ENCODE measurements at regions not wholly inside any gene's neighbourhood (a gene's known extent, or its start where the extent isn't known, plus 50 kb on each side); places are given as distances from the start of the nearest gene placed in this dataset.

GRCh38 chr5:3032513-3032912 lies 281.0 kb upstream of the IRX2 start:
- DNase-seq = no peak

DNA sequence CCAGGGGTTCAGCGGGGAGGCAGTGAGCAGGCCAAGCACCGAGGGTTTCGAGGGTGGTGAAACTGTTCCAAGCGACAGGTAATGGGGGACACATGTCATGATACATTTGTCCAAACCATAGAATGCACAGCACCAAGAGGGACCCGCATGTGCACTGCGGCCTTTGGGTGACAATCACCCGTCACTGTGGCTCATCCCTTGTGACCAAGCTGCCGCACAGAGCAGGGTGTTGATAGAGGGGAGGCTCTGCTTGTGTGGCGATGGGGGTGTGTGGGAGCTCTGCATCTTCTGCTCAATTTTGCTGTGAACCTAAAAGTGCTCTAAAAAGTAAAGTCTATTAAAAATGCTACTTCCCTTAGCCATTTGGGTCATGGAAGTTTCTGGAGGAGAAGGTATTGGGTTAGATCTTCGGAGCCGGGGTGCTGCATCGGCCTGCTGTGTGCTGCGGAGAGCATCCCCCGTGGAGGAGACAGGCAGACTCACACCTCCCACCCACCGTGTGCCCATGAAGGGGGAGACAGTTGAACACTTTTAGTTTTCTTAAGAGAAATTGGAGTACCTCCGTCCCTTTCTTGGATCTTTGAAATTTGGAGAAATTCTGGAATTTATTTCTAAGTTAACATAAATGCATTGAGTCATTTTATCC lies 280.4 kb upstream of the IRX2 start:
- DNase-seq = no peak

DNA sequence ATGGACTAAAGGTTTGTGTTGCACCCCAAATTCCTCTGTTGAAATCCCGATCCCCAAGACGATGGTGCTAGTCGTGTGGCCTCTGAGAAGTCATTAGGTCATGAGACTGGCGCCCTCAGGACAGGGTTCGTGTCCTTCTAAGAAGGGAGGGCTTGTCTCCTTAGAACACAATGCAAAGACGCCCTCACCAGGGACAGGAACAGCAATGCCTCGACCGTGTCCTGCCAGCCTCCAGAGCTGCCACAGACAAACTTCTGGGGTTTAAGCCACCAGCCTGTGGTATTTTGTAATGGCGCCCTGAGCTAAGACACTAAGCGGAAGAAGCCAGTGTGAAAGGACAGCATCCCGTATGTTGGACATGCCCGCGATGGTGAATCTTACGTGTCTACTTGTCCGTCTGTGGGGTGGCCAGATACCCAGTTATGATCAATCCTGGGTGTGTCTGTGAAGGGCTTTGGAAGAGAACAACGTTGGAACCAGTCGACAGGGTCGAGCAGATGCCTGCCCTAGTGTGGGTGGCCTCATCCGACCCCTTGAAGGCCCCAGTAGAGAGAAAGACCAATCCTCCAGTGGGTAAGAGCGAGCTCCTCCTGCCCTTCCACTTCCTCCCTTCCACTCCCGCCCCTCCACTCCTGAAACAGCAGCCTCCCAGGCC lies 279.2 kb upstream of the IRX2 start:
- no peak for DNase-seq

DNA sequence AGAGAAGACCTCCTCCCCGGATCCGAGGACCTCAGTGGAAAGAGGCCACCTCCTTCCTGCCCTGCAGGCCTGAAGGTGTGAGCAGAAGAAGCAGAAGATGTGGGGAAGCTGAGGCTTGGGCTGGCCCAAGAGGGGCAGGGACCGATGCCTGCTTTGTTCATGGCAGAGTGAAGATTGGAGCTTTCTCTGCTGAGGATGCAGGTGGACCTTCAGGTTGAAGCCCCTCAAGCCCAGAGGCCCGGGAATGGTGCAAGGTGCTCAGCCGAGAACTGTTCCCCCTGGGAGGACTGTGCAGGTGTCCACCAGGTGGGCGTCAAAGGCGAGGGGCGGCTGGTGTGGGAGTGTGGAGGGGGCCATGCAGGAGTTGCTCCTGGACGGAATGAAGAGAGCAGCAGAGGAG lies 277.9 kb upstream of the IRX2 start:
- DNase-seq = no peak

- DNase-seq = no peak
Observed at GRCh38 chr5:3027866-3028635, 276.6 kb upstream of the IRX2 start.

GRCh38 chr5:3027185-3027865 lies 275.8 kb upstream of the IRX2 start:
- DNase-seq = no peak

DNA sequence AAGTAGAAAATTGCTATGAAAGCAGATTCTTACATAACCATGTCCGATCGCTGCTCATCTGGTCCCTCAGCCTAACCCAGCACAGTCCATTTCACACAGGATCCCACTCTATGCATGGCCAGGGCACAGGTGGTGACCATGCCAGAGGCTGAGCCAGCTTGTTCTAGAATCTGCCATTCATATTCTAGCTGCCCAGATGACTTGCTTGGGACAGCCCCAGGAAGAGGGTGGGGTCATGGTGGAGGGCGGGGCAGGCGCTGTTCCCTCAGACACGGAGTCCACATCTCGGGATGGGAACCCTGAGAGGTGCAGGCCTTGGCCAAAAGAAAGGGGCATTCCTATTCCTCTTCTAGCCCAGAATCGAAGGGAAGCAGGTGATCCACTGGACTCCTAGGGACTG lies 275.2 kb upstream of the IRX2 start:
- DNase-seq = no peak

DNA sequence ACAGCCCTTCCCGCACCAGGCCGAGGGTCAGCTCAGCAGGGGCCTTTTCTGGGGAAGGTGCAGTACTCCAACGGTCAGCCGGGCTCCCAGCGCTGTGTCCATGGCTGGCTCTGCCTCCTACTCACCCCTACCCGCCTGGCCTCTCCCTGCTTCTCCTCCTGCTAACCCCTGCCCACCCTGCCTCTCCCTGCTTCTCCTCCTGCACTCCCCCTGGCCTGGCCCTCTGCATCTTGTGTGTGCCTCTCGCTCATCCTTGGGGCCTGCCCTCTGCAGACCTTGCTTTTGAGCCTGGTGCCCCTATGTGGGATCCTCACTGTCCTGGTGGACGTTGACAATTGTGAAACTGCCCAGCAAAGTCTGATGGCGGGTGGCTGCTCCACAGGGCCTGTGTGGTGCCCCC lies 274.6 kb upstream of the IRX2 start:
- no peak for DNase-seq

DNA sequence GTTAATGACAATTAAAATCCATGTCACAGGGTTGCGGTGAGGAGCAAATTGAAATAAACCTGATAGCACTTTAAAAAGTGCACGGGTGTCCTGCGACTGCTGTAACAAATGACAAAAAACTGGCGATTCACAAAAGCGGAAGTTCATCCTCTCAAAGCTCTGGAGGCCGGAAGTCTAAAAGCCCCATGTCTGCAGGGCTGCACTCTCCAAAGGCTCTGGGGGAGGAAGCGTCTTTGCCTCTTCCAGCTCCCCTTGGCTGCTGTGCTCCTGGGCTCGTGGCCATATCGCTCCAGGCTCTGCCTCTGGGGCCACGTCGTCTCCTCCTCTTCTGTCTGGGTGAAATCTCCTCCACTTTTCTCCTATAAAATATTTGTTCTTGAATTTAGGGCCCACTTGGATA lies 273.9 kb upstream of the IRX2 start:
- no peak for DNase-seq

GRCh38 chr5:3024976-3025375 lies 273.5 kb upstream of the IRX2 start:
- DNase-seq = no peak

DNA sequence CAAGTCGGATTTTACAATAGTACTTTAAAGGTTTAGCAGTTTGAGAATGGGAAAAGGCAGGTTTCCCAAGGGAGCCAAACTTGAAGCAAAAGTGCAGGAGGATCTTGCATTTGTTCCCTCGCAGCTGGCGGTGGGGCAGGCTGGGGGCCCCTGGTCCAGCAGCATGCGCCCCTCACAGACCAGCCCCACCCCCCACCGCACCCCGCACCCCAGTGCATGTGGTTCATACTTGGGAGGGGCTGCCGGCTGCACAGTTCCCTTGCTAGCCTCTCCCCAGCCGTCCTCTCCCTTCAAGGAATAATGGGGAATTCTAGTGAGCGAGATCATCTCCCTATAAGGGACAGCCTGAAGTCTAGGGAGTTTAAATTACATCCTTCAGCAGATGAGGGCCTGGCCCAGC lies 273.1 kb upstream of the IRX2 start:
- no peak for DNase-seq

GRCh38 chr5:3024126-3024525 lies 272.6 kb upstream of the IRX2 start:
- no peak for DNase-seq

DNA sequence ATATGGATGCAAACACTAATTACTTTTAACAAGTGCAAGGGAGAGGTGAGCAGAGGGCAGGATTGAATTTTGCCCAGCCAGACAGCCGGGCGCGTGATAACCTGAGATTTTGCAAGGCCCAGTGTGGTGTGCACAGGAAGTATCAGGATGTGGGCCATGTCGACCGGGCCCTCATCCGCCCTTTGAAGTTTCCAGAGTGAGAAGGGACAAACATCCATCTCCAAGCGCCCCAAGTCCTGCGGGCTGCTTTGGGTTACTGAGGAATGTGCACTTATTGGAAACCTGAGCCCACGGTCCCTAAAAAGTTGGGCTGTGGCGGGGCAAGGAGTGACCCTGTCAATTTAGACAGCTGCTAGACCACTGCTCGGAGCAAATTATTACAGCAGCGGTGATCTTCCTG lies 272.2 kb upstream of the IRX2 start:
- DNase-seq = no peak

DNA sequence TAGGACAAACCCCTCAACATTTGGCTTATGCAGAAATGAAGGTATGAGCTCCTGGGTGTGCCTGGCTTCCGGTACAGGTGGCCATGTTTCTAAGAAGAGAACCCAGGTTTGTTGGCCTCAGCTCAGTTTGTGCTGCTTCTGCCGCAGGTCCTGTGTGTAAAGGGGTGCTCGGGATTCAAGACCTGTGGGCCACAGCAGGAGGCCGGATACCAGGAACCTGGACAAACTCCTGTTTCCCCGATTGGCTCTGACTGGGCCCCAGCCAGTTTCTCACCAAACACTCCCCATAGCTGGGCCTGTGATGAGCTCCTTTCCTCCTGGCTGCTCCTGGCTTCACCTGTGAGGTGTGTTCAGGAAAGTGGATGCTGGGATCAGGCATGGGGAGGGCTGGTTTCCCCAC lies 271.2 kb upstream of the IRX2 start:
- no peak for DNase-seq

GRCh38 chr5:3020426-3020825 lies 268.9 kb upstream of the IRX2 start:
- no peak for DNase-seq

DNA sequence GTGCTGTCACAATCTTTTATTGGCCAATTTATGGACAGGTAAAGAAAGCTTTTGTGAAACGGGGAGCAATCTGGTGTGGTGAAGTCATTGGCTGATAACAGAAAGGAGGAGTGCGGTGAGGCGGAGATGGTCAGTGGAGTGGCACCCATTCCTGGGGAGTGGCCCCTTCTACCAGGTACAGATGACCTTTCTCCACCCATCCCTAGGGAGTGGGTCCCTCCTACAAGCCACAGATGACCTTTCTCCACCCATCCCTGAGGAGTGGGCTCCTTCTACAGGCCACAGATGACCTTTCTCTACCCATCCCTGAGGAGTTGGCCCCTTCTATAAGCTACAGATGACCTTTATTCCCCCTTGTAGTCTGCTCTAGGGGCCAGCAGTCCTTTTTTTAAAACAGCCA lies 267.6 kb upstream of the IRX2 start:
- no peak for DNase-seq

DNA sequence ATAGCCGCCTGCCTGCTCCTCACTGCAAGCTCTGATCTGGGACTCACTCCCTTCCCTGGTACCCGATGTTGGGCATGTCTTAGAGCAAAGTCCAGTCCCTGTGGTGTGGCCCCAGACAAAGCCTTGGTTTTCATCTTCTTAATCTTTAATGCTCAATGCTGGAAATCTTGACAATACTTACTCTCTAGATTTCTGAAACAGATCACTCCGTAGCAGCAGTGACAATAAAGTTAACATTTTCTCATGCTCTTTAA lies 260.2 kb upstream of the IRX2 start:
- no peak for DNase-seq

DNA sequence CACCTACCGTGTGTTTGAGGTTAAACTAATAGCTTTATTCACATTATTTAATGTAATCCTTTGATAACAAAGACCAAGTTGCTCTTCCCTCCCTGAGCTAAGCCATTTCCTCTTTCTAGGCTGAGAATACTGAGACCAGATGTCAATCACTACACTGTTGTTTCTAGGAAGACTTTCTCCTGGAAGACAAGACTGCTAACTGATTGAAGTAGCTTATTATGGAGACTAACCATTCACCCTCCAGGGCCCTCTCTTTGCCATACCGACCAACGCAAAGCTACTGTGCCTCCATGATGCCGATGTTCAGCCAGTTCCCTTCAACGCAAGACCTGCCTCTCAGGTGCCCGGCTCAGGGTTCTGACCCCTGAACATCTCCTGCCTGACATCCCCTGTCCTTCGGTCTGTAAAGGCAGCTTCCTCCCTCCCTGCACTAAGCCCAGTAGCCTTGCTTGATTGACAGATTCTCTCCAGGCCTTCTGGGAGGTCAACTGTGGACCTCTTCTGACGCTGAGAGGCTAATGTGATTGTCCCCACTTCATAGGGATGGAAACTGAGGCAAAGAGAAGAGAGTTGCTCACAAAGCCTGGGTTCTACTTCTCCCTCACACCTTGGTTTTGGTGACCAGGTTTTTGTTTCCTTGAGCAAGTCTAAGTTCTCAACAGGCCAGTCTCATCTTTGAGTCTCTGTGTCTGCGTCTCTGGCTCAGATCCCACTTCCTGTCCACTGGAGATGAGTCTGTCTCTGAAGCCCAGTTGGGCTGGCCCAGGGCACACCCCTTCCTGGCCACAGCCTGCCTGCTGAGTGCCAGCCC lies 259.7 kb upstream of the IRX2 start:
- no peak for DNase-seq

DNA sequence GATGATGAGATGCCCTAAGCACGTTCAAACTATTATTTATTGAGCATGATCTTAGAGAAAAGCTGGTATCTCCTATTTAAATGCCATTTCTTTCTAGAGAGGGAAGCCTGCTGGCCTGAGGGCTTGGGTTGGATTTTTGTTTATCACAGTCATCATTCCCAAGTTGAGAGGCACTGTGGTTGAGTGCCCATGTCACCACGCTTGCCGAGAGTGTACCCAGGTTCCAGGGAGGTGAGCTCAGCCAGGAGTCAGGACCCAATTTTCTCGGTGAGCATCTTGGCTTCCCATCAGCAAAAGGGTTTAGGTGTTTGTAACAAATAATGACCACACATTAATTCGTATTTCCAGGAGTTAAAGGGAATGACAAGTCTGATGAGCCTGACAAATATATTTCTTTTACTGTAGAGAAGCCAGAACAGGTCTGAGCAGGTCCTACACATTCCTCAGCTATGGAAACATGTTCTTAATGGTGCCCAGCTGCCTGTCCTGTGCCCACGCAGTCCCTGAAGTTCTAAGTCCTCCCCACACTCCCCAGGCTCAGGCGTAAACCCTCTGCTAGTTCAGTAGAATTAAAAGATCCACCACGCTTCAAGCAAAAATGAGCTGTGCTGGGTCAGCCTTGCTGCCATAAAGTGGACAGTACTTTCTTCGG lies 258.9 kb upstream of the IRX2 start:
- DNase-seq = no peak

GRCh38 chr5:3009605-3010004 lies 258.1 kb upstream of the IRX2 start:
- no peak for DNase-seq

- DNase-seq = no peak
Observed at GRCh38 chr5:3007577-3007976, 256.1 kb upstream of the IRX2 start.

DNA sequence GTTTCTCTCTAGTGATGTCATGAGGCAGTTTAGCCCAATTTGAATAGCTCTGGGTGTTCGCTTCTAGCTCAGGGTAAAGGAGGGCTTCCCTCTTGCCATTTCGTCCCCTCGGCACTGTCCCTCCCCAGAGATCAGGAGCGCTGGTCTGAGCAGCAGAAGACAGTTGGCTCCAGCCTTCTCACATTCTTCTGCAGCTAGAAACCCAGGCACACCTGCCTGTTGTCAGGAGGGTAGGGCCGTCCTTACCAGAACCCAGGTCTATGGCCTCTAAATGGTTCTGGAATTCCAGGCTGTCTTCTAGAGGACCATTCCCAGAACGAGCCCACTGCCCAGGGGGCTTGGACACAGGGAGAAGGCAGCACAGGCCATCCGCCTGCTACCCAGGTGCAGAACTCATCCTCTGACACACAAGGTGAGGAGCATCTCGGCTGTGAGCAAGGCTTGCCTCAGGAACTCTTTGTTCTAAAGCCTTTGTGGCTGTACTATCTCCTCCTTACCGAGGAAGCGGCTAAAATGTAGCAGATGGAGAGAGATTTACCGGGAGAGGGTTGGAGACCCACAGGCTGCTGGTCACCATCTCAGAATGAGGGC lies 255.6 kb upstream of the IRX2 start:
- no peak for DNase-seq

Data from EL (cell line).